ENCODE measurements at regions not wholly inside any gene's neighbourhood (a gene's known extent, or its start where the extent isn't known, plus 50 kb on each side); places are given as distances from the start of the nearest gene placed in this dataset.

- Mint-ChIP-seq H3K9me3 (no peaks in the 10 kb centered on the region; a peak in 3 of 5 replicates), H3K4me3 (no peak overlapping the region), H3K4me1 (no peaks in the 10 kb centered on the region), H3K36me3 (ENCODE audit: insufficient read depth in 1 of 3, low read depth in 3 of 3) (no peaks in the 10 kb centered on the region), H3K27me3 (ENCODE audit: low read depth) (no peaks in the 10 kb centered on the region), H3K27ac (no peak overlapping the region)
- H2BK15ac ChIP-seq (ENCODE audit: low read depth, low read length) = no peak overlapping the region
- H3K27ac ChIP-seq (ENCODE audit: insufficient read length, low read depth, low read length) = no peak overlapping the region
- H3K9me3 ChIP-seq (ENCODE audit: control insufficient read depth, low read depth, low read length) = no peaks in the 10 kb centered on the region
- H2BK120ac ChIP-seq (ENCODE audit: low read depth, low read length, poor library complexity, severe bottlenecking) = no peak overlapping the region
- no peak overlapping the region for H2BK12ac ChIP-seq (ENCODE audit: insufficient read length, low read depth, low read length)
- H3K23me2 ChIP-seq (ENCODE audit: insufficient read length, low read depth, low read length, poor library complexity, severe bottlenecking) = no peaks in the 10 kb centered on the region
- no peak overlapping the region for H3K9ac ChIP-seq (ENCODE audit: extremely low read depth, insufficient read length, low read length)
- no peaks in the 10 kb centered on the region for H3K79me1 ChIP-seq (ENCODE audit: insufficient read depth, low read depth, low read length, poor library complexity, severe bottlenecking)
- H3K18ac ChIP-seq (ENCODE audit: insufficient read length, low read depth, low read length) = no peak overlapping the region
- H3K23ac ChIP-seq (ENCODE audit: insufficient read length, low read depth, low read length) = no peak overlapping the region
- H3T11ph ChIP-seq (ENCODE audit: low read length) = no peak overlapping the region
- H3K4ac ChIP-seq (ENCODE audit: low read depth, low read length) = no peak overlapping the region
- no peak overlapping the region for H3K14ac ChIP-seq (ENCODE audit: insufficient read depth, low read length)
- H2AK5ac ChIP-seq (ENCODE audit: insufficient read length, low read length) = no peak overlapping the region
- H2BK20ac ChIP-seq (ENCODE audit: low read depth, low read length, poor library complexity, severe bottlenecking) = no peak overlapping the region
- no peak overlapping the region for H2AFZ ChIP-seq (ENCODE audit: low read length)
- H3K4me1 ChIP-seq (ENCODE audit: insufficient read depth, low read length) = no peaks in the 10 kb centered on the region
- no peak overlapping the region for H3K4me2 ChIP-seq (ENCODE audit: insufficient read depth, insufficient read length, low read length)
- no peak for DNase-seq
- H4K5ac ChIP-seq (ENCODE audit: insufficient read length, low read depth, low read length) = no peak overlapping the region
- H3K56ac ChIP-seq (ENCODE audit: insufficient read length, low read depth, low read length) = no peak overlapping the region
- no peak for TF ChIP-seq CTCF (conservative IDR thresholded peaks at IDR 0.05)
- no peak overlapping the region for H4K8ac ChIP-seq (replicated peaks; ENCODE audit: insufficient read length, low read depth, low read length)
- no peak overlapping the region for H4K91ac ChIP-seq (ENCODE audit: insufficient read length, low read depth, low read length)
- WGBS (ENCODE audit: extremely low coverage, insufficient read length, low lambda C conversion rate) = no CpG with 5 or more reads among the region's 3 CpGs
- no peaks in the 10 kb centered on the region for H3K79me2 ChIP-seq (ENCODE audit: insufficient read depth, low read length)
- H4K20me1 ChIP-seq (ENCODE audit: control insufficient read depth, insufficient read depth, insufficient read length) = no peaks in the 10 kb centered on the region
- no peaks in the 10 kb centered on the region for H3K27me3 ChIP-seq (ENCODE audit: insufficient read depth, low read length)
- no peak overlapping the region for H2BK5ac ChIP-seq (ENCODE audit: insufficient read length, low read length)
Observed at GRCh38 chr6:48775157-48775556, 664.2 kb upstream of the PTCHD4 start.

Data from H9 (cell line).